NCI-H446 (cell line): ENCODE measurements at regions not wholly inside any gene's neighbourhood (a gene's known extent, or its start where the extent isn't known, plus 50 kb on each side); places are given as distances from the start of the nearest gene placed in this dataset.
"Not testable (repeated sequence)": the region's sequence is repeated elsewhere in the genome, so short reads cannot be mapped to it uniquely, and the experiment has no call there.

Source experiments
- DNase-seq, 2 experiments: peaks; one replicate each; lab custom pipeline; 2025; lab: John Stamatoyannopoulos, UW

DNA sequence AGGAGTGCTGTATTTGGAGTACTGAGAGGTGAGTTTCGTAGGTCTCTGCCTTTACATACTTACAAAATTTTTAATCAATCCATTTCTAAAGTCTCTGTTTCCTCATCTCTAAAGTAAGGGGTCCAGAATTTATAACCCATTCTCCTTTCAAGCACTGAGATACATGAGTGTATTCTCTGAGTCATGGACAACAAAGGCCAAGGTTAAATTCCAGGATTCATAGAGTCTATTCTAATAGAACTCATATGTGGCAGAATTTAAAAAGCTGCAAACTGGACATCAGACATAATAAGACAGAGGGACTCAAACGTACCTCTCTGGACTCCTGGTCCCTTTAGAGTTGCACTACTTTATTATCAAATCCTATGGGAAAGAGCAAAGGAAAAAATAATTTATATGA is 112.5 kb upstream of the SLIT3 start:
- no peak for DNase-seq

DNA sequence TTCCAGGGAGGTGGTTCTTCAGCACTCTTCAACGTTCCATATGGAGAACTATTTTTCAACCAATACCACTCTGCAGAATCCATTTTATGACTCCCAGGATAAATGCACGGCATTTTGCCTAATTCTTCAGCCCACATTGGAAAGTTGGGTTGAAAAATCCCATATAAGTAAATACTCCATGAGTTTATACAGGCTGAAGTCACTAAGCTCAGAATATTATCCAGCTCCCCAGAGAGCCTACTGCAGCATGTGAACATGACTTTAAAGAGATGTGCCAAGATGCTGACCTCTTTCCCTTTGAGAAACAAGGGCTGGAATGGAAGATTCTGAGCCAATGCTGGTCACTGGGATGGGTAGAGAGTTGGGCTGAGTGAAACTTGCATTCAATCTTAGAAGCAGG is 111.9 kb upstream of the SLIT3 start:
- no peak for DNase-seq

DNA sequence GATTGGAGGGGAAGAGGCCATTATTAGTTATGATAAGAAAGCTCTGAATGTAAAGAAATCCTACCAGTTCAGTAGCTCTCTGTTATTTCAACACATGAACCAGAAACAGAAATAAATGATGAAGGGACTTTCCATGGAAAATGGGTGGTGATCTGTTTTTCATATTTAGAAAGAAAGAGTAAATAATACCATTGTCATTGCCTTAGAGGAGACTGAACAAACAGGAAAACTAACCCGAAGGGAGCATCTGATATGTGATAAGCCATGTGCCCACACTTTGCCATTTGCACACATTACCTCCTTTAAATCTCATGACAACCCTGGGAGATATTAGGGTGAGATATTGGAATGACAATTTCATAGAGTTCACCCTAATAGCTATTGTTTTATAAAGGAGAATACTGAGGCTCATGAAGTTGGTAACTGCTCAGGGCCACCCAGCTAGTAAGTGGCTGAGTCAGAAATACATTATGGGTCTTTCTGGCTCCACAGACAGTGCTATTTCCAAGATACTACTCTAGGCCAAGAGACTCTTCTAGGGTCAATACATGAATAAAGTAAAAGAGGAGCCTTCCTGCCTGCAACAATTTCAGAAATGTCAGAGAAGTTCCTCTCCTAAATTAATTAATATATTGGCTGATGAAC is 111.0 kb upstream of the SLIT3 start:
- DNase-seq = no peak

DNA sequence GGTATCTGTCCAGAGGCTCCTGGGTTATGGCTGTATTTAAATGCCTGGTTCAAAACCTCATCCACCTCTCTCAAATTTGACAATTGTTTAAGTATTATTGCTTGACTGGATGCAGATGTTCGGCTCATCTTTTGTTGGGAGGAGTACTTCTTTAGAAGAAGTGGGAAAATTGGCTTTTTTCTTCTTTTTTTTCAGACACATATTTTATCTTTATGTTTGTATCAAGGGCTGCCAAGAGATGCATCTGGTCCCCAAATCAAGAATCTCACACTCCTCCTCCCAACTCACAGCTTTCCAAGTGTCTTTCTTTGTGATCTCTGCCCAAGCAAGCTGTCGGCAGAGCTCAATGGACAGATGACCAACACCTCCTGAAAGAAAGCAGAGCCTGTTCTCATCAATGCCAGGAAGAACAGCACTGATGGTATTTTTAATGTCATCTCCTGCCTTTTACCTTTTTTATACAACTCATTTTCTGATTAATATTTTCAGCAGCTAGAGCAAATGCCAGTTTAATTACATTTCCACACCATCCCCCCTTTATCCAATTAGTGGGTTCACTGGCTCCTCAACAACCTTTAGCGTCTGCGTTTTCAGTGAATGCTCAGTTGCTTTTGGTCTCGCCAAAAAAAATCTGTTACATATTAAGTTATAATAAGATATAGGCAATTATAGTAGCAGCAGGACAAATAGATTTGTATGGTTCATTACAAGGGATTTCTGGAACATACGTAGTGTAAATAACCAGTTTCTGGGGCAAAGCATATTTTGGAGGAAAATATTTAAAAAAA is 110.3 kb upstream of the SLIT3 start:
- no peak for DNase-seq

DNA sequence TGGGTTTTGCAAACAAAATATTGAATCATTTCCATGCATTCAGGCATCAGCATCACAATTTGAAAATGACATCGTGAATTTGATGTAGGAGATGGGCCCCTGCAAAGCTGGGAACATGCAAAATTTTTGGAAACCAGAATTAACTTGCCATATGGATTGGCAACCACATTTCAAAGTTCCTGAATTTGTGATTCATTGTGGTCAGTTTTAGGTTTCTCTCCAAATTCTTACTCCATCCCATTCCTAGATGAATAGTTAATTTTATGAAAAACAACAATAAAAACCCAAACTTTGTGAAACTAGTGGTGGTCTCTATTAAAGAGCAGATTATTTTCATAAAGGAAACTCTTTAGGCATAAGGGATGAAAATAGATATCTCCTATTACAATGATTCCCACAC is 107.8 kb upstream of the SLIT3 start:
- no peak for DNase-seq

DNA sequence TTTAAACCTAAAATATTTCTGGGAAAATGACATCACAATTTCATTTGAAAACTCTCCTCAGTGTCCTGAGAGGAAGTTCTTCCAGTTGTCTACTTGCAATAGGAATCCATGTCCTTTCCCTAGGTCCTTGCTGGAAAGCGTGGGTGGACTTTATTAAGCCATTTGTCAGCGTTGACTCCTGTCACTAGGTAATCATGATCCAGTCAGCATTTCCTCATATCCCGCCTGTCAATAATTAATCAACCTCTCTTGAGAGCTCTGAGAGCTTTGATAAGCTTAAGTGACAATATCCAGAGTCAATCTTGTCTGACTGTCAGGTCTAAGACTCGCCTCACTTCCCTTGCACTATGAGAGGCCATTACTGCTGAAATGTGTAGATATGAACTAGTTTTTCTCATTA is 107.2 kb upstream of the SLIT3 start:
- DNase-seq = no peak

DNA sequence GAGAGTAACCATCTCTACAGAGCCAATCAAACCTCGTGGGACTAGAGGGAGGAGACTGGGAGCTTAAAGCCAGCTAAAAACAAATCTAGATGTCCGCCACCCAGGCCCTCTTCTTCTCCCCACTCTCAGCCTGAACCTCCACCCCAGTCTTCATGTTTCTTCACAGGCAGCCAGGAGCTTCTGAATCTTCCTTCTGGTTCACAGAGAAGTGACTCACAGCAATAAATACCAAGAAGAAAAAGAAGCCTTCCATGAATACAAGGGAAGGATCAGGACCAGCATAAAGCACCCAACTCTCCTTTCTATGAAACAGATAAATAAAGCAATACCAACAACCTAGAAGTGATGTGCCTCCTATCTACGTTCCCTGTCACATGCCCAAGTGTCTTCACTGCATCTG is 103.3 kb upstream of the SLIT3 start:
- no peak for DNase-seq

DNA sequence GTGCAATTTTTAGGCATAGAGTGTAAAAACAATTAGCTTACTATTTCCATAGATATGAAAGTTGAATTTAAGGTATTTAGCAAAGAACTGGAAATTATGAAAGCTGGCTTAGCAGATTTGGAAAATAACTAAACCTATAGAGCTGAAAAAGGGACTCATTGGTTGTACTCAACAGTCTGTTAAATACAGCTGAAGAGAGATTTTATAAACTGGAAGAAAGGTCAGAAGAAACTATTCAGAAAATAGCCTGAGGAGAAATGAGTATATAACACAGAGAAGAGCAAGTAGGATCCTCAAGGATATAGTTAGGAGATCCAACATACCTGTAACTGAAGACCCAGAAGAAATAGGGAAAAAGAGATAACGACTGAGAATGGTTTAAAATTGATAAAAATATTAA is 97.6 kb upstream of the SLIT3 start:
- DNase-seq = no peak

DNA sequence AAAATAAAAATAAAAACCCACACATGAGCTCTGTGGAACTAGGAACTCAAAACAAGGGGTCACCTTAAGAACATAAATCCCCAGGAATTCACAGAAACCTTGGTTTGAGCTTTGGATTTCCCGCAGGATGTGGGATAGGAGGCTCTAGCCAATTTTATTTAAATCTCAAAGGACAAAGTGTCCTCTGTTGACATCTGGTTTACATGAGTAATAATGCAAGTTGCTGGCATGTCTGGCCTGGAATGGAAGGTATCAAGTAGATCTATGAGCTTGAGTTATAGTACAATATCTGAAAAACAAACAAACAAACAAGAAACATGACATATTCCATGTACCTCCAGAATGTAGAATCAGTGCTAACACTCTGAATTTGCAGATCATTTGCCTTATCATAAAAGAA is 94.2 kb upstream of the SLIT3 start:
- no peak for DNase-seq

DNA sequence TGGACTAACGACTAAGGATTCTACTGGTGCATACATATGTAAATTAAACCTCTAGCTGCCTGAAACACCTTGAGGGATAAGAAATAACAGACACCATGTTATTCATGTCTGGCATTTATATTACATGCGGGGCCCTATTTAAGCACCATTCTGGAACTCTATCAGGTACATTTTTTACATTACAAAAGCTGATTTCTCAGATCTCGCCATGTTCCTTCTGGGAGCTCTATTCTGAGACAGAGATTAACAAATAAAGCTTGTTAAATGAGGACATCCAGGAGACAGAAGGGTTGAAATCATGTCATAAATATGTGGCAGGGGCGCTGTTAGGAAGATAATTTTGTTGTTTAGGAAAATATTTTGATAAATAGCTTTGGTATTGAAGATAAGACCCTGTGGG is 93.4 kb upstream of the SLIT3 start:
- no peak for DNase-seq

DNA sequence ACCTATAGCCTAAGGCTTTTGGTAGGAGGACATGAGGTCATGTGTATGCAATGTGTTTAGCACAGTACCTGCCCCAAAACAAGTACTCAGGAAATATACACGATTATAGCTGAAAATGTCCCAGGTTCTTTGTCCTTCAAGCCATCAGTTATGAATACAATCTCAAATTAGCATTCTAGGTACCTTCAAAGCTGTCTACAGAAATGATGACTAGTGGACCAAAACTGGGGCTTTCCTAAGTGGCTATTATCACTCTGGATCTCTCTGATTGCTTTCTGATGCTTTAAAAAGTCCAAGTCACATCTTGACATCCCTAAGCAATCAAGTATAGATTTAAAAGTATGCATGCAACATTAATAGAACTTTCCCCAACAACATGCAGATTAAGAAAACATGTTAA is 93.0 kb upstream of the SLIT3 start:
- no peak for DNase-seq

DNA sequence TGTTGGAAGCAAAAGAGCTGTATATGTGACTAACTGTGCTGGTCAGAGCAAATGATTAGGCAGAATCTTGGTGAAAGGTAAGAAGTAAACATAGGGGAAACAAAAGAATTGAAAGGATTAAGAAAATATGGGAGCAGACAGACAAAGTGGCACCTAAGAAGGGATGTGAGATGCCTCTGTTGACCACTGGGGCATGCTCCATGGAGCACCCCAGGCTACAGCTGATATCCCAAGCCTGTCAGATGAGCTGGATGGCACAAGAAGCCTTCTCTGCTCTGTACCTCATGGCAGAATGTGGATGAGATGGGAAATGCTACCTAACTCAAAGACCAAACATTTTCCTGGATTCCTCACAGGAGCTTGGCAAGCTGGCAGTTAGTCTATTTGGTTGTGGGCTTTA is 89.3 kb upstream of the SLIT3 start:
- DNase-seq = no peak

DNA sequence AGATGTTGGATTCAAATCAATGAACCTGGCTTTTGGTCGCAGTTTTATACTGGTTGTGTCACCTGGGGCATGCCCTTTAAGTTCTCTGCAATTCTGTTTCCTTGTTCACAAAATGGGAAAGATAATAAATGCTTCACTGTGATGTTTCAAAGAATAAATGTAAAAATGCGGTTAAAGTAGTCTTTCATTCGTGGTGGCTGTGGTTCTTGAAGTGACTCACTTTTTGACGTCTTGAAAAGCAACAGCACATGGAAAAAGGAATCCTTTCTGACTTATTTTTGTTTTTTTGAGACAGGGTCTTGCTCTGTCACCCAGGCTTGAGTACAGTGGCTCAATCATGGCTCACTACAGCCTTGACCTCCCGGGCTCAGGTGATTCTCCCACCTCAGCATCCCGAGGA is 88.4 kb upstream of the SLIT3 start:
- no peak for DNase-seq

DNA sequence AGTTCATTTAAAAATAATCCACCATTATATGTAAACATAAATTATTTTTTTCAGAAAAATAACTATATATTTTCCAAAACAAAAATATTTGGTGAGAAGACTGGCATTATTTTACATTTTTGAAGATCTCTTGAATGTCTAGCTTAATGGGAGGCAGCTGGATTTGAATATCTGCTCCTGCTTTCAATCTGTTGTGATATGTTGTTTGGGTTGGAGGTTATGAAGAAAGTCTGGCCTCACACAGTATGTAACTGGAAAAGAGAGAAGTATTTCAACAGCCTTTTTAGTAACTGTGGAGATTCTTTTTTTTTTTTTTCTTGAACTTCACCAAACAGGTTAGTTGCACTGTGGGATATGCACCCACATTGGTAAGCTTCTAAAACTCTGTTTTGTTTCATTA is 84.7 kb upstream of the SLIT3 start:
- DNase-seq = no peak

DNA sequence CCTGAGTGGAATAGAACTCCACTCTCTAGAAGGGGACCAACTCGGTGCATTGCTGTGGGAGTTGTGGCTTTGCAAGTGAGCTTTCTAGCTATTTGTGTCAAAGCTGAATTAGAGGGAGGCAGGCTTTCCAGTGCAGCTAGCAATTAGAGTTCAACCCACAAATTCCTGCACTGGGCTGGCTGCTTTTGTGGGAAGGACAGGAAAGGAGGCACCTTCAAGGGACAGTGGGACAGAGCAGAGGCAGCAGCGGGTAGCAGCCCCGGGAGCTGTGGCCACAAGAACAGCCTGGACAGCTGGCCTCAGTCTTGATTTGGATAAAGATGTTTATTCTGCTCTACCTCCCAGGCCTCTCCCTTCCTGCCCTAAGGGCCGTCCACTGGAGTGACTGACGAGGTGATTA is 83.7 kb upstream of the SLIT3 start:
- DNase-seq = no peak

DNA sequence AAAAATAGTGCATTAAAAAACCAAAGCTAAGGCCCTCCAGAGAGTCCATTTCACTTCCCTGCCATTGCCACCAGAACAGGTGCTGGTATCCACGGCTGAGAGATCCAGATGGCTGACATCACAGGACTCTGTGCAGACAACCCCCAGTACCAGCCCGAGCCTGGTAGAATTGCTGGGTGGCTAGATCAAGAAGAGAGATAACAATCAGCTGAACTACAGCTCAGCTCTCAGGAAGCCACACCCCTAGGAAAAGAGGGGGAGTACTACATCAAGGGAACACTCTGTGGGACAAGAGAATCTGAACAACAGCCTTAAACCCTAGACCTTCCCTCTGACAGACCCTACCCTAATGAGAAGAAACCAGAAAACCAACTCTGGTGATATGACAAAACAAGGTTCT is 73.8 kb upstream of the SLIT3 start:
- DNase-seq = no peak

DNA sequence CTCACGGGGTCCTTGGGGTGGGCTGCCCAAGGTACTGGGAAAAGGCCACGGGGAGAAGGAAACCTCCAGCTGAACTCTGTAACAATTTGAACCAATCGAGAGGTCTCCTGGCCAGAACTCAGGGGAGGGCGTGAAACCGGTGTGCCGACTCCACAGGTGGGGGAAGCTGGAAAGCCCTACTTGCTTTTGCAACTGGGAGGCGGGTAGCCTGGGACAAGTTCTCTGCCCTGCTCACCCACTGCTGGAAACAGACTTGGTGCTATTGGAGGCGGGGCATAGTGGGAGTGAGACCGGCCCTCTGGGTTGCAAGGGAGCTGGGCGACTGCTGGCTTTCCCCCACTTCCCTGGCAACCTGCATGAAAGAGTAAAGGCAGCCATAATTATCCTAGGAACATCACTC is 73.2 kb upstream of the SLIT3 start:
- no peak for DNase-seq

DNA sequence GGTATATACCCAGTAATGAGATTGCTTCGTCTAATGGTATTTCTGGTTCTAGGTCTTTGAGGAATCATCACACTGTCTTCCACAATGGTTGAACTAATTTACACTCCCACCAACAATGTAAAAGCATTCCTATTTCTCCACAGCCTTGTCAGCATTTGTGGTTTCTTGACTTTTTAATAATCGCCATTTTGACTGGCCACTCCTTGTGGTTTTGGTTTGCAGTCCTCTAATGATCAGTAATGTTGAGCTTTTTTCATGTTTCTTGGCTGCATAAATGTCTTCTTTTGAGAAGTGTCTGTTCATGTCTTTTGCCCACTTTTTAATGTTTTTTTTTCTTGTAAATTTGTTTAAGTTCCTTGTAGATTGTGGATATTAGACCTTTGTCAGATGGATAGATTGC is 70.9 kb upstream of the SLIT3 start:
- not testable (repeated sequence) for DNase-seq

DNA sequence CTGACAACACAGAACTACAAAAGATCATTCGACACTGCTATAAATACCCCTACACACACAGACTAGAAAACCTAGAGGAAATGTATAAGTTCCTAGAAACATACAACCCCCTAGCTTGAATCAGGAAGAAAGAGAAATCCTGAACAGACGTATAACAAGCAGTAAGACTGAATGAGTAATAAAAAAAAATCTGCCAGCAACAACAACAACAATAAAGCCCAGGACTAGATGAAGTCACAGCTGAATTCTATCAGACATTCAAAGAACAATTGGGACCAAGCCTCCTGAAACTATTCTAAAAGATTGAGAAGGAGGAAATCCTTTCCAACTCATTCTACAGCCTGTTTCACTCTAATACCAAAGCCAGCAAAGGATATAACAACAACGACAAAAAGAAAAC is 68.2 kb upstream of the SLIT3 start:
- DNase-seq = no peak

DNA sequence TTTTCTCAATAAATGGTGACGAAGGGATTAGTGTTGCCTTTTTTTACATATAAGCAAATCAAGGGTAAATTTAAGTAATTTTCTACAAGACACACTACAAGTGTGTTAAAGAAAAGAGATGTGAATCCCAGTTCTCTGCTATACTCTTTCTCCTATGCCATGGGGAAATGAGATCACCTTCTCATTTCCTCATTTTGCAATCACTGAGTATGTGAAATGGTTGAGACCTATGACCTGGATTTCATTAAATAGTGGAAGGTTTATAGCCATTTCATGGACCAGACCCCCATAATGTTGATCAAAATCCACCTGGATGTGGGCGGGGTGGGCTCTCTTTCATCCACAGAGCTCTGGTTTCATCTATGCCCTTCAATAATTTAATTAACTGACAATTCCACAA is 66.9 kb upstream of the SLIT3 start:
- DNase-seq = no peak

DNA sequence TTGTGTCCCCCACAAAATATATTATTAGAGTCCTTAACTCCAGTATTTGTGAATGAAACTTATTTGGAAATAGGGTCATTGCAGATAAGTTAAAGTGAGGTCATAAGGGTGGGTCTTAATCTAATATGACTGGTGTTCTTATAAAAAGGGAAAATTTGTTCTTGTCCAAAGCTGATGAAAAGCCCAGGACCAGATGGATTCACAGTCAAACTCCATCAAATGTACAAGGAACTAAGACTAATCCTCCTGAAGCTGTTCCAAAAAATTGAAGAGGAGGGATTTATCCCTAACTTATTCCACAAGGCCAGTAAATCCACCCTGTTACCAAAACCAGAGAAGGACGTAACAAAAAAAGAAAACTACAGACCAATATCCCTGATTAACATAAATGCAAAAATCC is 56.4 kb upstream of the SLIT3 start:
- DNase-seq = no peak

DNA sequence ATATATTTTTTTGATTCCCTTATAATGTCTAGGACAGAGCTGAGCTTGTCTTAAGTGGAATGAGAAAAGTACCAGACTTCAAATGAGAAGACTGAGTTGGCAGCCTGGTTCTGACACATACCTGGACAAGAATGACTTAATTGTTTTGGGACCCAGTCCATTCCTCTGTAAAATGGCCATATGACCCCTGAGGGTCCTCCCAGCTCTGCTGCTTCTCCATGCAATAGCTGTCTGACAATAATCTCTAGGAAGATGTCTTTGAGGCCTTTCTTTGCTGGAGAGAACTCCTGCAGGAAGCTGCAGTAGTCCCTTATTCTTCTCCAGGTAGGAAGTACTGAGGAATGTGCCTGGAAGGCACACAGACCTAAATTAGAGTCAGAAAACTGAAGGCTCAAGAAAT is 55.9 kb upstream of the SLIT3 start:
- DNase-seq = no peak

DNA sequence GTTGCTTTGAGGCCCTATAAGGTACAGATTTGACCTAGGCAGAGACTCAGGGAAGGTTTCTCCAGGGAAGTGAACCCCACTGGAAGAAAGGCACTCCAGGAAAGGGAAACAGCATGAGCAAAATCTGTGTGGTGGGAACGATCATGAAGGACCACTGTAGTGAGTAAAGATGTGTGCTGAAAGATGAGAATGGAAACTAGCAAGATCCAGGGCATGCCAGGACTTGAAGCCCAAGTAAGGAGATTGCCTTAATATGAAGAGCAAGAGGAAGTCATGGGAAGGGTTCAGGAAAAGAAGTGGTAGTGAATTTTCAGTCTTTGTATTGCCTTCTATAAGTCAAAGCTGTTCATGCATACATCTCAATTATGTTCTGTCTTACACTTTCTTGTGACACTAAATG is 55.2 kb upstream of the SLIT3 start:
- no peak for DNase-seq

DNA sequence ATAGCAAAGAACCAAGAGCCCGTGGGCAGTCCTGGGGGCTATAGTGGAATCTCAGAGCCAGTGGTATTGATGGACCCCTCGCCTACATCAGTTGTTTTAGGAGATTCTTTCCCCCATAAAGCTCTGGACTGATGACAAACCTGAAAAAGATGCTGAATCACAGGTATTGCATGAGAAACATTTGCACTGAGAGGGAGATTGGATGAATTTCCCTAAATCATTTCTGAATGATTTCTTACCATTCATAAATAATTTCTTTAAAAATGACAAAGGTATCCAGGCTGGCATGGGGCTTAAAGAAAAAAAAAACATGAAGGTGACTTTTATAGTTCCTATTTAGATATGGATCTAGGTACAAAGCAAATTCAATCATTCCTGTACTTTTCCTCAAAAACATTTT is 54.0 kb upstream of the SLIT3 start:
- no peak for DNase-seq
